Right renal pelvis (tissue), 4 donors: ENCODE measurements at regions not wholly inside any gene's neighbourhood (a gene's known extent, or its start where the extent isn't known, plus 50 kb on each side); places are given as distances from the start of the nearest gene placed in this dataset.
"Not testable (repeated sequence)": the region's sequence is repeated elsewhere in the genome, so short reads cannot be mapped to it uniquely, and the experiment has no call there.

ENCODE experiments used
- DNase-seq, 4 donors: peaks; one replicate each; pipeline ENCODE4 v3.0.0-alpha.2; 2013; ENCODE audit warnings: low read depth in 4 of 4, low spot score in 3 of 4, missing footprints in 1 of 4

DNA sequence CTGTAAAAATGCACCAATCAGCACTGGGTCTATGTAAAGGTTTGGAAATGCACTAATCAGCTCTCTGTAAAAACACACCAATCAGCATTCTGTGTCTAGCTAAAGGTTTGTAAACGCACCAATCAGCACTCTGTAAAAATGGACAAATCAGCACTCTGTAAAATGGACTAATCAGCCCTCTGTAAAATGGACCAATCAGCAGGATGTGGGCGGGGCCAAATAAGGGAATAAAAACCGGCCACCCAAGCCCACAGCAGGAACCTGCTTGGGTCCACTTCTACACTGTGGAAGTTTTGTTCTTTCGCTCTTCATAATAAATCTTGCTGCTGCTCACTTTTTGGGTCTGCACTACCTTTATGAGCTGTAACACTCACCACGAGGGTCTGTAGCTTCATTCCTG is 101.0 kb downstream of the SMC2 start:
- not testable (repeated sequence) for DNase-seq

DNA sequence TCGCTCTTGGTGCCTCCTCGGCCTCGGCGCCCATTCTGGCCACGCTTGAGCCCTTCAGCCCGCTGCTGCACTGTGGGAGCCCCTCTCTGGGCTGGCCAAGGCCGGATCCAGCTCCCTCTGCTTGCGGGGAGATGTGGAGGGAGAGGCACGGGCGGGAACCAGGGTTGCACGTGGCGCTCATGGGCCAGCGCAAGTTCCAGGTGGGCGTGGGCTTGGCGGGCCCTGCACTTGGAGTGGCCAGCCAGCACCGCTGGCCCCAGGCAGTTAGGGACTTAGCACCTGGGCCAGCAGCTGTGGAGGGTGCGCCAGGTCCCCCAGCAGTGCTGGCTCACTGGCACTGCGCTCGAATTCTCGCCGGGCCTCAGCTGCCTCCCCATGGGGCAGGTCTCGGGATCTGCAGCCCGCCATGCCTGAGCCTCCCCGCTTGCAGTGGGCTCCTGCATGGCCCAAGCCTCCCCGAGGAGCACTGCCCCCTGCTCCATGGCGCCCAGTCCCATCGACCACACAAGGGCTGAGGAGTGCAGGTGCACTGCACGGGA is 106.4 kb downstream of the SMC2 start:
- no peak for DNase-seq

- DNase-seq, result no peak
Observed at GRCh38 chr9:104206766-104207165, 112.7 kb downstream of the SMC2 start.

DNA sequence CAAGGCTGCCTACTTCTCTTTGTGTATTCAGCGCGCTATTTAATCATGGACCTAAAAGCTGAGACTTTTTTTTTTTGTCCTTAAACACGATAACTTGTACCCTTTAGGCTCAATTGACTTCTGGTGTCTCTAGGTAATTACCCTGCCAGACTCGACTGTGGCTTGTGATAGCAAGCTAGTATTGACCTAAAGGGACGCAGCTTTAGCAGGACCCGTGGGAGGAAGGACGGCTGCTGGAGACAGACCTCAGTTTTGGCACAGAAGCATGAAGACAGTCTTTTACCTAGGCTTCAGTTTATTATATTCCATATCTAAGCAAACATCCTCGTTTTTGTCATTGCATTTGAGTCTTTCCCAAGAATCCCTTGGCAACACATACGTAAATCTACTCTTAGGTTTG is 115.3 kb downstream of the SMC2 start:
- no peak for DNase-seq

DNA sequence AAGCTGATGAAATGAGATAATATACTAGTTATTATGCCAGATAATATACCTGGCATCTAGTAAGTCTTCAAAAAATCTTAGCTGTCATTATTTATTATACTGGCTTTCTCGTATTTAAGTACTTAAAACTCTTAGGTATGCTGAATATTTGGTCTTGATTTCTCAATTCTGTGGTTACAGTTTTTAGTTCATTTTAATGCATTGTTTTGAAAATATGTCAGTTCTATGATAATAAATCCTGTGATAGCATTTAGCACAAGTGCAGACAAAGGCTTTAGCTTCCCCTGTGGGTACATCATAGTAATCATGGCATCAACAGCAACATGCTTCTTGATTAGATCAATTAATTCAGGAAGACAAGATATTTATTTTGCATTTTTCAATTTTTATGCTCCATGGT is 133.0 kb downstream of the SMC2 start:
- no peak for DNase-seq

GRCh38 chr9:104232781-104233341 is 138.8 kb downstream of the SMC2 start:
- no peak for DNase-seq

DNA sequence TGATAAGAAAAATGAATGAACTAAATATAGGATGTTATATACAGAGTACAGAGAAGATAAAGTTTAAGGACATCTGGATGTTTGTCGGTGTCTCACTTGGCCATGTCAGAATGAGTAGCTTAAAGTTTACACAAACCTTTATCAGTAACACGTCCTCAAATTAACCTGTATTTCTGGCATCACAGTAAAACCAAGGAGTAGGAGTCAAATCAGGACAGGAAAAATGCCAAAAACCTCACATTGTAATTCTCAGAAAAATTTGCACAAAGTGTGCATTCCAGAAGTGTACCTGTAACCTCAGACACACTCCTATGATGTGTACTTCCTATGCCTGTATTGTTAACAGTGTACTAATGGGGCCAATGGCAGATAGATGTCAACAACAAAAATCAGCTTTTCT is 139.3 kb downstream of the SMC2 start:
- DNase-seq, result no peak

DNA sequence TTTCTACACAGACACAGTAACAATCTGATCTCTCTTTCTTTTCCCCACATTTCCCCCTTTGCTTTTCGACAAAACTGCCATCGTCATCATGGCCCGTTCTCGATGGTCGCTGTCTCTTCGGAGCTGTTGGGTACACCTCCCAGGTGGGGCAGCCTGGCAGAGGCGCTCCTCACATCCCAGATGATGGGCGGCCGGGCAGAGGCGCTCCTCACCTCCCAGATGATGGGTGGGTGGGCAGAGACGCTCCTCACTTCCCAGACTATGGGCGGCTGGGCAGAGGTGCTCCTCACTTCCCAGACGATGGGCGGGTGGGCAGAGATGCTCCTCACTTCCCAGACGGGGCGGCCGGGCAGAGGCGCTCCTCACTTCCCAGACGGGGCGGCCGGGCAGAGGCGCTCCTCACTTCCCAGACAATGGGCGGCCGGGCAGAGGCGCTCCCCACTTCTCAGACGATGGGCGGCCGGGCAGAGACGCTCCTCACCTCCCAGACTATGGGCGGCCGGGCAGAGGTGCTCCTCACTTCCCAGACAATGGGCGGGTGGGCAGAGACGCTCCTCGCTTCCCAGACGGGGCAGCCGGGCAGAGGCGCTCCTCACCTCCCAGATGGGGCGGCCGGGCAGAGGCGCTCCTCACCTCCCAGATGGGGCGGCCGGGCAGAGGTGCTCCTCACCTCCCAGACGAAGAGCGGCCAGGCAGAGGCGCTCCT is 140.7 kb downstream of the SMC2 start:
- not testable (repeated sequence) for DNase-seq

- DNase-seq, result not testable (repeated sequence)
Observed at GRCh38 chr9:104235347-104236120, 141.4 kb downstream of the SMC2 start.

GRCh38 chr9:104238668-104239067 is 144.6 kb downstream of the SMC2 start:
- DNase-seq, result no peak

- no peak for DNase-seq
Observed at GRCh38 chr9:104240890-104241289, 146.8 kb downstream of the SMC2 start.

GRCh38 chr9:104245925-104246324 is 151.8 kb downstream of the SMC2 start:
- no peak for DNase-seq

- no peak for DNase-seq
Observed at GRCh38 chr9:104247899-104248460, 153.9 kb downstream of the SMC2 start.

DNA sequence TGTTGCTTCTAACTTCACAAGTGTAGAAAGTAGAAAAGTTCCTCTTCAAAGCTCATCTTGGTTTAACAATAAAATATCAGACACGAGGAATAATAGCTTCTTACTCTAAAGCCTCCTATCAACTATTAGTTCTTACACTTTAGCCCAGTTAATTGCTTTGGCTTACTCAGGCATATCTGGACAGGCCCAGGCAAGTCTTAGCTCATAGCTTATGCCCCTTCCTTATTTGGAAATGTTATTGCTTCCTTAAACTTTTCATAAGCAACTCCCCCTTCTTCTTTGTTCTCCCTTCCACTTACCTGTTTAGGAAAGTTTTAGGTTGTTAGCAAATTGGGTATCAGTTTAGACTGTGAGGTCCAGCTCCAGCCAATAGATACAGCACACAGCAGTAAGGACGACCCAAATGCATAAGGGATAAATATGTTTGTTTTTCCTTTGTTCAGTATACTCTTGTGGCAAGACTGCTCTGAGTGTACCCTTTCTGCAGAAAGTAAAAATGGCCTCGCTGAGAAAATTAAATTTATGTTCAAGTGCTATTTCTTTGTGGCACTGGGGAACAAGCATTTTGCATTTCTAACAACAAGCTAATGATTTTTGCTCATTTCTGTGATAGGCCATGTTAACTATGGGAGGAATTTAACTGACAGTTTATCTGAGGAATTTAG is 162.1 kb downstream of the SMC2 start:
- DNase-seq, result no peak

GRCh38 chr9:104256696-104257062 is 162.6 kb downstream of the SMC2 start:
- no peak for DNase-seq

GRCh38 chr9:104258296-104259011 is 164.3 kb downstream of the SMC2 start:
- no peak for DNase-seq

- no peak for DNase-seq
Observed at GRCh38 chr9:104260004-104260403, 165.9 kb downstream of the SMC2 start.

- no peak for DNase-seq
Observed at GRCh38 chr9:104263942-104264341, 169.8 kb downstream of the SMC2 start.

DNA sequence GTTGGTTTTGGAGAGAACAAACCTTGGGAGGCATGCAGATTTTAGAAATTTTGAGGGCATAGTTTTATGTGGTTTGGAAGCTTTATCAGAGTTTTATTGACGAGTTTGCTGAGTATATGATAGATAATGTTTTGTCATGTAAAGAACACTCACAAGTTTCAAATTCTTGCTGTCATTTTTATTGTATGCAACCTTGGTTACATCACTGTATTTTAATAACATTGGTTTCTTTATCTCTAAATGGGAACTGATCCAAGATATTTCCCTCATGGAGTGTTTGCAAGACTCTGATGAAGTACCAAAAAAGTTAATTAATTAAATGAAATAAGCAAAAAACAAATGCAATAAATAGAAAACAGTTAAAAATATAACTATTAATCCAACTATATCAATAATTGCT is 170.3 kb downstream of the SMC2 start:
- DNase-seq, result no peak

DNA sequence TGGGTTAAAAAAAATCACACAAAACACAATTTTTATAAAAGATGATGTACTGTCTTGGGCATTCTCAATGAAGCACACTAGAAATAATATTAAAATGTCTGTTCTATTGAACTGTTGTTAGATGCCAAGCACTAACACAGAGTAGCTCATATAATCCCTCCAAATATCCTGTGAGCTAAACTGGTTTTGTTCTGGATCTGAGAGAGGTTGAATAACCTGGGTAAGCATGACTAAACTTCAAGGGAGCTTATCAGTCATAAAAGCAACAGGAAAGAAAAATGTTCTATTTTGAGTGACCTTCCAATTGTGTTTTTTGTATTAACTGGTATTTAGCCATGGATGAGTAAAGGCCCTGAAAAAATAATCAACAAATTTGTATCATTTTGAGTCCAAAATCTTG is 175.3 kb downstream of the SMC2 start:
- no peak for DNase-seq
